Esophagus mucosa (tissue), 1 donor: ENCODE measurements at regions not wholly inside any gene's neighbourhood (a gene's known extent, or its start where the extent isn't known, plus 50 kb on each side); places are given as distances from the start of the nearest gene placed in this dataset.

Experiments used
- ATAC-seq: fragments of 200-7000 bp; cut with Tn5 transposase; one replicate; pipeline ENCODE4 v1.9.1; 2020
- donor health status: DM: yes; HTN: yes; CAD: no.

- no peak for ATAC-seq
Observed at GRCh38 chr18:51400721-51401120, 203.2 kb upstream of the MEX3C start.

GRCh38 chr18:51401912-51402311 lies 204.4 kb upstream of the MEX3C start:
- no peak for ATAC-seq

DNA sequence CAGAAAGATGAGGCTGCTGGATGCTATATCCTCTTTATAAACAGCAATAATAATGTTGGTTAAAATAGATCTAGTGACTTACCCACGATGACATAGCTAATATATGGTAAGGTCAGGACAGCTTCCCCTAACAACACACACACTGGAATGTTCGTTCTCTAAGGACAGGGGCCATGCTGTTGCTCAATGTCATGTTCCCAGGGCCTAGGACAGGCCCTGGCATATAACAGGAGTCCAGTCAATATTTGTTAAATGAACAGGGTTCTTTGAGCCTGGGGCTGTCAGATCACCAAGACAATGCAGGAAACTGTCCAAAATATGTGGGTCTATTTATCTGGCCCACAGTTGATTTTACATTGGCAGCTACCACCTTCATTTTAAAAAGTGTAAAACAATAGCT lies 207.1 kb upstream of the MEX3C start:
- no peak for ATAC-seq

DNA sequence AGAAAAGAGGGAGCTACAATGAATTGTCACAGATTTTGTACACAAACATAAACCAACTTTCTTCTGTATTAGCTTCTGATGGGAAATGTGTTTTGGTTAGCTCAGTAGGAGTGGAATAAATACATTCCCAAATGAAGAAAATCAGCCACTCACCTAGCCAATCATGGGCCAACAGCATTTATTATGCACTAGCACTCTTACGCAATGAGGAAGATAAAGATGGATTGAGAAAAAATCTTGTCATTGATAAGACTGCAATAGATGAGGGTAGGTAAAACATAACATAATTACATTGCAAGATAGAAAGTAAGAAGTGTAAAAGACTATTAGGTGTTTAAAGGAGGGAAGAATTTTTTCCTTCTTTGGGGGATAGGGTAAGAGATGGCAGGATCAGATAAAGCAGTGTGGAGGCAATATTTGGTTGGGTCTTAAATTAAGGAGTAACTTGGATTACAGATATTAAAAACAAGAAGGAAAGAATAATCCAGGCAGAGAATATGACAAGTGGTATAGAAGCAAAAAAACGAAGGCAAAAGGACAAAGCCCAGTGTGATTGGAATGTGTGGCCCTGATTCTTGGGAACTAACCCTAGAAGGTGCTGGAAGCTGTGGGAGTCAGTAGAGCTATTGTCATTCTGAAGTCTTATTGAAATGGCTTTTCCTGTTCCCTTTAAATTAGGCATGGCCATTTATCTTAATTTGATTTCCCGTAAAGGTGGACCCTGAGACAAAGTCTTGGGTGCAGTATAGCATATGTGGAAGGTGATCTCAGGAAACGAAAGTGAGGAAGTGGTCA lies 208.4 kb upstream of the MEX3C start:
- ATAC-seq = no peak

DNA sequence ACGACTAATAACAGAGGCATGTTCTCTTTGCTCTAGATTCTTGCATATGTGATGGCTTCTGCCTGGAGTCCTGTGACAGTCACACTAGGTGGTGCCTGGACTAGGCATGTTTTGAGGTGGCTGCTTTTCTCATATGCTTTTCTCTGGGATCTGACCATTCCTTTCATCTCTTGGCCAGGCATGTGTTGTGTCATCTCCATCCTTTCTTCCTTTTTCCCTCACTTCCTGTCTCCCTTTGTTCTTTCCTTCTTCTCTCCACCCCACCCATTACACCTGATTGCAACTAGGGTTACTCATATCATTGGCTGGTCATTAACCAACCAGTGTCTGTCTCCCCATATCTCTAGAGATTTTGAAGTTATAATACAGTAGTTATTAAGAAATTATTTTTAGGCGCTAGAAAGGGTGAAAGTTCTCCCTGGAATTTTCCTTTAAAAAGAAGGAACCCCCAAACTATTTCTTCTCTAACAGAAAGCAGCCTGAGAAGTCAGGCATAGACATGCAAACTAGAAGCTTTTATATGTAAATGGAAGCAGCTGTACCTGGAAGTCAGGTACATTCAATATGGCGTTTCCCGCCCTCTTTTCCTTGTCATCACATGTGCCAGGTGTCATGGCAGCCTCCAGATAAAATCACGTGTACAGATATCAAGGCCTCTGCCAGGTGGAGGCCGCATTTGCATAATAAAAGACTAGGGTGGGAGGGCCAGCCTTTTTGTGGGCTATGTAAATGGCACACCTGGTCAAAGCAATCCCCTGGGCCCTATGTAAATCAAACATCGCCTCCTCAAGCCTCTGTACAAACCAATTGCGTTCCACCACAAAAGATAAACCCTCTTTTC lies 220.4 kb upstream of the MEX3C start:
- ATAC-seq = no peak

GRCh38 chr18:51425475-51425874 lies 228.0 kb upstream of the MEX3C start:
- no peak for ATAC-seq

- ATAC-seq = peak; percentile 35
Observed at GRCh38 chr18:51425889-51426288, 228.4 kb upstream of the MEX3C start.

GRCh38 chr18:51426996-51427395 lies 229.5 kb upstream of the MEX3C start:
- ATAC-seq = no peak

DNA sequence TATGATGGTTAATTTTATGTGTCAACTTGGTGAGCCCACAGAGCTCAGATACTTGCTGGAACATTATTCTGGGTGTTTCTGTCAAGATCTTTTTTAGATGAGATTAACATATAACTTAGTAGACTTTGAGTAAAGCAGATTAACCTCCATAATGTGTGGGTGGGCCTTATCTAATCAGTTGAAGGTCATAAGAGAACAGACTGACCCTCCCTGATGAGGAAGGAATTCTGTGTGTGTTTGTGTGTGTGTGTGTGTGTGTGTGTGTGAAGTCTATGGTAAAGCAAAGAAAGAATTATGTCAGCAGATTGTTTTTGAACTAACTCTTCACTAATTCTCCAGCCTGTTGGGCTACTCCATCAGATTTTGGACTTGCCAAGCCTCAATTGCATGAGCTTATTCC lies 232.2 kb upstream of the MEX3C start:
- ATAC-seq = no peak

DNA sequence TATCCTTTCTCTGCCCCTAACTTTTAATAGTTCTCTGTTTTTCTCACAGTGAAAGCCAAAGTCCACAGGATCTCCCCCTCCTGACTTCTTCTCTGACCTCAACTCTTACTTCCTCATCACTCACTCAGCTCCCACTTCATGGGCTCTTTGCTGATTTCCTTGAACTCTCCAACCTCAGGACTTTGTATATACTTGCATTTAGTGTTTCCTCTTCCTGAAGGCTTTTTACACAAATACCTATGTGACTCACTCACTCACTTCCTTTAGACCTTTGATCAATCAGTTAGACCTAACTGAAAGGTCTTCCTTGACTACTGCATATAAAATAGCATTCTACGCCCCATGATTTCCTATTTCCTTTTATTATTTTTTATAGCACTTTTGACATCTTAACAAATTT lies 233.1 kb upstream of the MEX3C start:
- ATAC-seq = peak; percentile 37

DNA sequence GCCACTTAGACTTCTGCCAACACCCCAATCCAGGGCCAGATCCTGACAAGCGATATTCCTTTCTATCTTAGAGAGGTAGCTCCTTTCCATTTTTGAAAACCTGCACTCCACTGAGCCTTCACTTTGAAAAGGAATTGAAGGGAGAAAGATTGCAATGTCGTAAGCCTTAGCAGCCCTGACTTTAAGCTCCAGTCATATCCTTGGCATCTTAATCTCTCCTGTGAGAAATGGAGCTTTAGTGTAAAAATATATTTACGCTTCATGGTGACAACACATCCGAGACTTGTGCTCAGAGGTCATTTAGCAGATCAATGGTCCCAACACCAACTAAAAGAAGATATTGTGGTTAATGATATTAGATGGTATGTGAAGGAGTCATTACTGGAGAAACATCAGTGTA lies 235.8 kb upstream of the MEX3C start:
- no peak for ATAC-seq

GRCh38 chr18:51433881-51434280 lies 236.4 kb upstream of the MEX3C start:
- no peak for ATAC-seq

DNA sequence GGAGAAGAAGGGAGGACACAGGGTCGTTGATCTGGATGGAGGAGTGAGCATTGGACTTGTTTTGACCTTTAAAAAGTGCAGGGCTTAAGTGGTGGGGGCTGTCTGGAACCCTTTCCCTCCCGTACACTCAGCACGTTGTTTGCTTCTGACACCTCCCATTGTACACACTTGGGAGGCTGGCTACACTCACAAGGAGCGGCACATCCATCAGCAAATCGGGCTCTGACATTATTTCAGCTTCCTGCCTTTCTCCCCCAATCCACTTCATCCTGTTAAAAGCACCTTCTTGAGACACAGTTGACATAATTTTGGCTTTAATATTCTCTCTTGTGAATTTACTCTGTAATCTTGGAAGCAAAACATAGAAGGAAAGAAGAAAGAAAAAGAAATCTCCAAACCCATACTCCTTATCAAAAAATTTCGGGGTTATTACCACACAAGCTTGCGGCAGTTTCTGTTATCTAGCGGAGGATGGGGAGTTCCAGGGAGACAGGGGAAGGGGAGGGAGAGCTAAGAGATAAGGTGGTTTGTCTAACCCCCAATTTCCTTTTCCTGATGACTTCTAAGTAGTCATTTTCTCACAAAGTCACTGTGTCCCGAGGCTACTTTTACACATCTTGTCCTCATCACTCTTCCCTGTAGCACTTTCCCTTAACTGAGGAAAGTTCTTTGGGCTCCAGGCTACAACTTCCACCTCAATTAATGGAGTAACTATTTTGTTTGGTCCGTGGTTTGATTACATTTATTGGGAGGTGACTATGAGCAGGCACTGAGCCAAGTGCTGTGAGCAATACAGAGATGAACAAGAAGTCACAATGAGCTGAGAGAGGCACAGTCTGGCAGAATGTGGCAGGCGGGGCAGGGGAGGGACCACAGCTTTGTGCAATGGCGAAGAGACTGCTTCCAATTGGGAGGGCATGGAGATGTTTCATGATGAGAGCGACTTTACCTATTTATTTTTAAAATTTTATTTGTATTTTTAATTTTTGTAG lies 240.1 kb upstream of the MEX3C start:
- ATAC-seq = no peak

- ATAC-seq = no peak
Observed at GRCh38 chr18:51438797-51439350, 241.4 kb upstream of the MEX3C start.

- ATAC-seq = no peak
Observed at GRCh38 chr18:51442012-51442411, 244.5 kb upstream of the MEX3C start.

DNA sequence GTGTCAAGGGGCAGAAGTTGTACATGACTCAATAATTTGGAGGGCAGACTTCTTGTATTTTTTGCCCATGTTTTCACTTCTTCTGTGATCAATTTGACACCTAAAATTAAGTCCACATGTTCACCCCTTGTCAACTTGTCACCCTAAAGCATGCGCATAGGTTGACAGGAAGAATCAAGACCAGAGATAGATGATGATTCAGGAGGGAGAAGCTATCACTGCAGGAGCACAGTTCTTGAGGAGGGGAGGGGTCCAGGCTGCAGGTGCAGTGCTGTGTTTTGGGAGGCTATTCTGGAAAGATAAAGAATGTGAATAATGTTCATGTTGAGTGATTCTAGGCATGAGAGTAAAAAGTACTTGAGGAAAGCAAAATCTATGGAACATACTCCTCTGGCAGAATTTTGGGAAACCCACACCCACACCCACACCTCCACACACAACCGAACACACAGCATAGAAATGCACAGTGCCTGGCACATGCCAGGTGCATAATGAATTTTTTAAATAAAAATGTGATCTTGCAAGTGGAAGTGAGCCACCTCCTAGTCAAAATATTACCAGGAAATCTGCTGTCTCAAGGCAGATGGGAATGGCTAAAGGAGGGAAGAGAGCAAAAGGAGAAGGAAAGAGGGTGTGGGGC lies 249.2 kb upstream of the MEX3C start:
- ATAC-seq = no peak

GRCh38 chr18:51447351-51448342 lies 250.2 kb upstream of the MEX3C start:
- ATAC-seq = no peak

DNA sequence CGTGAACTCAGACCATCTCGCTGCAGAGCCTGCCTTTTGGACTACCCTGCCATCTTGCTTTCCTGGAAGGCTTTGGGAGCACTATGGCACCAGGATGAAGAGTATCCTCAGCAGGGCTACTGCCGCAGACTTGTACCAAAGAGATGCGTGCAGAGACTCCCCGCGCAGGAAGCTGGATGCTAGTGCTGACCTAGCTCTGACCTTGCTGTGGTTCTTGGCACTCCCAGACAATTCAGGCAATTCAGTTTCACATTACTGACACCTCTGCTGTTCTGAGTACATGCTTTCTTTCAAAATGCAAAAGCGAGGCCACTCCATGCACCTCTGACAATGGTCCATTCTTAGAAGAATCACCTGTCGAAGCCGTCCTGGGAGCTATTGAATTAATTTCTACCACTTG lies 251.5 kb upstream of the MEX3C start:
- no peak for ATAC-seq

DNA sequence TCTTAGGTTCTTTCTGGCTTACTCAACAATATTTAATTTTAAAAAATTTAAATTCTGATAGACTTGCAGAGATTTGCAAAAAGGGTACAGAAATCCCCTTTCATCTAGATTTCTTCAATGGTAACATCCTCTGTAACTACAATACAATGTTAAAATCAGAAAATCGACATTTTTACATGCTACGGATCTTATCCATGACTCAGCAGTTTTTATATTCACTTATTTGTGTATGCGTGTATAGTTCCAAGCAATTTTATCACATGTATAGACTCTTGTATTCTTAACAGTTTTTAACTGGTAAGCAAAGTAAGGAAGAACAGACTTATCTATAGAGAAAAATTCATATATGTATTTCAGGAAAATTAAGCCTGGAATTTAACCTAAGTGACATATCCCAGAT lies 256.1 kb upstream of the MEX3C start:
- no peak for ATAC-seq

DNA sequence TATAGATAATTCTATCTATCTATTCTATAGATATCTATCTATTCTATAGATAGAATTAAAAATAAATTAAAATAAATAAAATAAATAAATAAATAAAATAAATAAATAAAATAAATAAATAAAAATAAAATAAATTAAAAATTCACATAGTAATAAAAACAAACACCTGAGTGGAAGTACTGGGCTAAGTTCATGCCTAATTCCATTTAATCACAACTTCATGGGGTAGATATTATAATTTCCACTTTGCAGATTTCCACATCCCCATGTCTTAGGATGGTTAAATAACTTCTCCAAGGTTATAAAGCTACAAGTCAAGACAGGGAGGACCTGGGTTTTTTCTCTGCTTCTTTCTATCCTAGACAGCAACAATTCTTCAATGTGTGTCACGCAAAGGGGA lies 261.4 kb upstream of the MEX3C start:
- no peak for ATAC-seq

DNA sequence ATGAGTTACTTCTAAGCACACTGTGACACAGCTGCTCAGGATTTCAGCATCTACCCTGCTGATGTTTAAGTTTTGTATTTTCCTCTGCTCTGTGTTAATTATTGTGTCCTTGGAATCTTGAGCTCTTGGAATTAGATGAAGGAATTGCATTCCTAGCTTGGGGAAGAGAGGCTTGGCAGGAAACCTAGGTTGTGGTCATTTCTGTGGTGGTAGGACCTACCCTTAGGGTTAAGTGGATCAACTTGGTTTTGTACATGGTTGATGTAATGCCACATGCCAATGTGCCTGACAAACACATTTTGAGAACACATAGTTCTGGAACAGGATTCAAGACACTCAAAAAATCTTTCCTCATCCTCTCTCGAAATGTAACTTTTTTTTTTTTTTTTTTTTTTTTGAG lies 264.5 kb upstream of the MEX3C start:
- no peak for ATAC-seq
